IPS DF 6.9 (cell line): ENCODE measurements at regions not wholly inside any gene's neighbourhood (a gene's known extent, or its start where the extent isn't known, plus 50 kb on each side); places are given as distances from the start of the nearest gene placed in this dataset.

Experiments
- DNase-seq: peaks from one replicate; pipeline ENCODE4 v3.0.0-alpha.2; 2013; ENCODE audit warnings: low read depth, low spot score
- H3K27ac ChIP-seq: one replicate; pipeline ENCODE4 v1.5.1; 2013; ENCODE audit warnings: low read length, control low read depth
- H3K27me3 ChIP-seq: 2 replicates; pipeline ENCODE4 v1.6.1; 2013; ENCODE audit warnings: mild to moderate bottlenecking, low read length; ENCODE audit not compliant: control insufficient read depth, insufficient read depth
- H3K36me3 ChIP-seq: 2 replicates; pipeline ENCODE4 v1.6.1; 2013; ENCODE audit warnings: low read length; ENCODE audit not compliant: control insufficient read depth, insufficient read depth
- H3K4me1 ChIP-seq: 2 replicates; pipeline ENCODE4 v1.6.1; 2013; ENCODE audit warnings: low read length; ENCODE audit not compliant: control insufficient read depth, insufficient read depth
- H3K4me3 ChIP-seq: 2 replicates; pipeline ENCODE4 v1.5.1; 2013; ENCODE audit warnings: mild to moderate bottlenecking, low read length
- H3K9me3 ChIP-seq: 2 replicates; pipeline ENCODE4 v1.6.1; 2013; ENCODE audit warnings: low read length, inconsistent platforms; ENCODE audit not compliant: control insufficient read depth, insufficient read depth
- WGBS: extraction: QIAGEN DNeasy Blood & Tissue Kit; methylation state at CpG from one replicate; pipeline ENCODE4 v1.1.7; 2013; ENCODE audit warnings: mixed read lengths, missing lambda C conversion rate; ENCODE audit not compliant: insufficient read length, insufficient coverage; 5-methylcytosine and 5-hydroxymethylcytosine counted together

DNA sequence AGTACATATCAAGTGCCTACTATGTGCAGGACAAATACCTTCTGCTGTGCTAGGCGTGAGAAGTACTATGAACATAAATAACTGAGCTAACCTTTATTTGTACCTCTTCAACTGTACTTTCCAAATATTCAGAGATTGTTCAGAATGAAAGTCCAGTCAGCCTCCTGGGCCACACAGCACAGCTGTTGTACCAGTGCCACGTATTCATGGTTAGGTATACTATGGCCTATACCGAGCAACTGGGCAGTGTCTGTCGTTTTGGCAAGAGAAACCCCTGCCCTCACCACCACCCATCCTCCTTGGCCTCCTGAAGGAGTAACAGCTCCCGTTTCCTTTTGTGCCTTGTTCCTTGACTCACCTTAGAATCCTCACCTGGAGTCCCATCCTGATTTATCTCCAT, 53.0 kb downstream of the RASSF10 start:
- H3K4me3 ChIP-seq = no peak overlapping the region
- no peaks in the 10 kb centered on the region for H3K36me3 ChIP-seq
- no peak overlapping the region for H3K27ac ChIP-seq
- no CpG with 5 or more reads among the region's 5 CpGs for WGBS
- DNase-seq = no peak
- H3K9me3 ChIP-seq = no peaks in the 10 kb centered on the region
- no peaks in the 10 kb centered on the region for H3K27me3 ChIP-seq
- H3K4me1 ChIP-seq = no peaks in the 10 kb centered on the region

DNA sequence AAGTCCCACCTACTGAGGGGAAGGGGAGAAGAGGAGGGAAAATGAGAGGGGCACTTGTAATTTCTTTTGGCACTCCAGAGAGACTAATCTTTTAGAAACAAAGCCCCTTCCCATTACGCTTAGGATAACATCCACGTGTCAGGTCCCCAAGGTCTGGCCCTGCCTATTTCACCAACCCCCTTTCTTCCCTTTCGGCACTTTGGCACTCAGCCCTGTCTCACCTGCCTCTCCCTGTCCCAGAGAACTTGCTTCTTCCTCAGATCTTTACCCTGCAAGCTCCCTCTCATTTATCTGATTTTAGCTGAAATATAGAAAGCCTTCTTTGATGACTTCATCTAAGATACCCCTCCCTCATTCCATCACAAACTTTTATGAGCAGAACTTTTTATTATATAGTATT, 55.5 kb downstream of the RASSF10 start:
- WGBS = no CpG with 5 or more reads among the region's 3 CpGs
- H3K27me3 ChIP-seq = no peaks in the 10 kb centered on the region
- no peak for DNase-seq
- H3K27ac ChIP-seq = no peak overlapping the region
- no peaks in the 10 kb centered on the region for H3K36me3 ChIP-seq
- no peaks in the 10 kb centered on the region for H3K4me1 ChIP-seq
- no peaks in the 10 kb centered on the region for H3K9me3 ChIP-seq
- no peak overlapping the region for H3K4me3 ChIP-seq

DNA sequence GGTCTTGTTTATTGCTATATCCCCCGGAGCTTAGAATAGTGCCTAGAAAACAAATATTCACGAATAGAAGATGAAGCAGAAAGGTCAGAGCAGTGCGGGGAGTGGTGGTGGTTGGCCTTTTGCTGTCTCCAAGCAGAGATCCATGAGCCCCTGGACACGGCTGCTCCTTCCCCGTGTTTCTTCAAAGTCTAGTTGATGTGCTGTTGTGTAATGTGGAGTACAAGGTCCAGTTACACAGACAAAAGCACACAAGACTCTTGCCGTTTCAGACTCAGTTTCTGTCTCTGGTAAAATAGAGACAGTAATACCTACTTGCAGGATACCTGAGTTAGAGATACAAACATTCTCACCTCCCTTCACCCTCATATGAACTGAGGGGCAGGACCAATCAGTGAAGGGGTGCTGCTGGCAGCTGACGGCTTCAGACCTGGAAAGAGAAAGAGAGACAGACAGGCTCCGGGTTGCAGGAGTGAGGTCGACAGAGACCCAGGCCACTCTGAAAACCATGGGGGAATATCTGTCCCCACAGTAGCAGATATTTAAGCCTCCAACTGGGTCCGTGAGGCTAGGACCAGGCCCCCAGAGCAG, 56.2 kb downstream of the RASSF10 start:
- no peak overlapping the region for H3K27ac ChIP-seq
- no CpG with 5 or more reads among the region's 10 CpGs for WGBS
- no peak for DNase-seq

DNA sequence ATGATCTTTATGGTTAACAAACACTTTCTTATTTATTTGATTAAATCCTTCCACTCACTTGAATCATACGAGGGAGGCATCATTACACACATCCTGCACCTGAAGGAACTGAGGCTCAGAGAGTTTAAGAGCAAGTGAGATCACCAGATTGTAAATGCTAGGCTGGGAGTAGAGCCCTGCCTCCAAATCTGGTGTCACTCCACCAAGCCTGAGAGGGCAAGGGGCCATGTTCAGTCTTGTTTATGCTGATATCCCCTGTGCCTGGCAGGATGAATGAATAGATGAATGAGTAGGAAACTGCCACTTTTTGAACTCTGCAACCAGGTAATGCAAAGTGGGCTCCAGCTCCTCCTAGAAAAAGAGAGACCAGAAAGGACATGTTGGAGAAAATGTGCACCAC, 59.1 kb downstream of the RASSF10 start:
- H3K4me1 ChIP-seq = no peaks in the 10 kb centered on the region
- H3K4me3 ChIP-seq = no peak overlapping the region
- no peaks in the 10 kb centered on the region for H3K27me3 ChIP-seq
- WGBS = no CpG with 5 or more reads among the region's 1 CpG
- H3K9me3 ChIP-seq = no peaks in the 10 kb centered on the region
- no peaks in the 10 kb centered on the region; the same call in 1 of the 2 replicates for H3K36me3 ChIP-seq
- no peak overlapping the region for H3K27ac ChIP-seq
- DNase-seq = no peak

More for the DNA sequence above, 56.2 kb downstream of the RASSF10 start:
- H3K4me1 ChIP-seq = no peaks in the 10 kb centered on the region
- H3K4me3 ChIP-seq = no peak overlapping the region
- H3K27me3 ChIP-seq = no peaks in the 10 kb centered on the region
- H3K36me3 ChIP-seq = no peaks in the 10 kb centered on the region
- H3K9me3 ChIP-seq = no peaks in the 10 kb centered on the region

DNA sequence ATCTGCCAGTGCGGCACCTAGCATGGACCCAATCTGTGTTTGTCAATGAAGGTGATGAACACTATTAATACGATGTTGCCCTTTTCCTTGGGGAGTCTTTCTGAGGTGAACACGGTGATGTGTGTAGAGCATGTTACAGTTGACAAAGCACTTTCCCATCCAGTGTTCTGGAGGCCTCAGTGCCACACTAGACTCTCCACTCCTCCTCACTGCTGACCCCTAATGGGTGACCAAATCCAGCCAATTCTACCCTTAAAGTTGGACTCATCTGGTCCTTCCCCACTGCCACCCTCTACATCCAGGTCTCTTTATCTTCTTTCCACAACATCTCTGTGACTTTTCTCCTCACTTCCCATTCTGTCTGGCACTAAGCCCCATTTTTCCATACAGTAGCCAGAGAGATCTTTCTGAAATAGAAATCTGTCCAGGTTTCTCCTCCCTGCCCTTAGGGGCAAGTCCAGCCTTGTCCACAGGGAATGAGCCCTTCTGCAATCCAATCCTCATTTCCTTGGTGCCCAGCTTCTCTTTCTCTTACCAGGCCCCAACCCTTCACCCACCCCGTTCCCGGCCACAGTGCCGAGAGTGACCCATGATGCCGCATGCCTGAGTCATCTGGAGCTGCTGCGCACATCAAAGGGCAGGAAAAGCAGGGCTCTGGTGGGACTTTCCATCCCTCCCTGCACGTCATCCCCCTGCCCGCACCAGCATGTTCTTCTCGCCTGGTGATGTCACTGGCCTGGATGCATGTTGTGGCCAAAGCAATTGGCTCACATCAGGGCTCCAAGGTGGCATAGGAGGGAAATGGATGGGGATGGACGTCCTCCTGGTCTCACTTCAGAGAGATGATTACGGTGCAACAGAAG, 64.2 kb downstream of the RASSF10 start:
- no peak for DNase-seq
- no peak overlapping the region for H3K27ac ChIP-seq
- no peak overlapping the region for H3K4me3 ChIP-seq
- 0 out of 2 replicates have a peak, but pooled peaks cover 2% of the 10 kb centered on the region for H3K4me1 ChIP-seq
- no peaks in the 10 kb centered on the region for H3K9me3 ChIP-seq
- no peaks in the 10 kb centered on the region; the same call in 1 of the 2 replicates for H3K36me3 ChIP-seq
- no peaks in the 10 kb centered on the region for H3K27me3 ChIP-seq
- no CpG with 5 or more reads among the region's 13 CpGs for WGBS

DNA sequence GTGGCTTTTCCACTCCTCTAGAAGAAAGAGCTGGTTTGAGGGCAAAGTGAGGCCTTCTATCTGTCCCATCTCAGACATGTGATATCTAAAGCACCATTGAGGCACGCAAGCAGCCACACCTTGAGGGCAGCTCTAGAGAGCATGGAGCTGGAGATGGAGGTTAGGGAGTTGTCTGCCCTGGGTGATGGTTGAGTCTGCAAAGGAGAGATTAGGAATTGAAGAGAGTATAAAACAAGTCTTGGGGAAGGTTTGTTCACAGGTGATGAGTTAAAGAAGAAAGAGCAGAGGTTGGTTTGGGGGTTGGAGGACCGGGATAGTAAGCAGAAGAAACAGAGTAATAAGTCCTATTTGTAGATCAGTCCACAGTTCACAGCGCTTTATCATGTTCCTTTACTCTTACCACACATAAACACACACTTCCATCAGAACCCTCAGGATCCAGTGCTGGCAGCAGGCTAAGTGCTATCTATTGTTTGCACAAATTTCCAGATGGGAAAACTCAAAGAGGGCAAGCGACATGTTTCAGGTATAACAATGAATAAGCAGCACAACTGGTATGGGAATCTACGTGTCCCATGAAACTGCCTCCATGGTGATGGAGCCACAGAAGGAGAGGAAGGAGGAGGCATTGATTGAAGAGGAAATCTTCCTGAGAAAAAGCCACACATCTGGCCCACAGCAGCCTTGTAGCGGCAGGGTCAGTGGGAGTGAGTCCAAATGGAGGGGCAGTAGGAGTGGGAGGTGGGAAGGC, 65.8 kb downstream of the RASSF10 start:
- WGBS = no CpG with 5 or more reads among the region's 6 CpGs
- DNase-seq = no peak
- Histone ChIP-seq H3K27me3 (no peaks in the 10 kb centered on the region), H3K9me3 (no peaks in the 10 kb centered on the region), H3K27ac (no peak overlapping the region), H3K4me3 (no peak overlapping the region), H3K4me1 (0 out of 2 replicates have a peak, but pooled peaks cover 2% of the 10 kb centered on the region), H3K36me3 (no peaks in the 10 kb centered on the region; the same call in 1 of the 2 replicates)

DNA sequence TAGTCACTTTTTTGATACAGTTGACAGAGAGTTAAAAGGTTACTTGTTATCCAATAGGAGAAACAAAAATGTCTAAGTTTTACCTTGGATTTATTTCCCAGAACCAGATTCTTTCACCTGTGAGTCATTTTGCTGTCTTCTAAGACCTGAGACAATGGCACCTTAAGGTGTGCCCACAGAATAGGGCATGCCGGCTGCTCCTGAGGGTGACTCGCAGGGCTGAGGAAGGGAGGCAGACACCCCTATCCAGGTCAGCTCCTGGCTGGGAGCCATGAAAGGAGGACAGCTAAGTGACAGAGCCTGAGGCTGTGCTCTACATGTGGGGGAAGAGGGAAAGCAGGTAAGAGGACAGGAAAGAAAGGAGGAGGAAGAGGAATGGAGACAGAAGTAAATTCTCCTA, 67.8 kb downstream of the RASSF10 start:
- Histone ChIP-seq H3K4me3 (no peak overlapping the region), H3K9me3 (no peaks in the 10 kb centered on the region), H3K27ac (no peak overlapping the region), H3K36me3 (no peaks in the 10 kb centered on the region; the same call in 1 of the 2 replicates), H3K4me1 (0 out of 2 replicates have a peak, but pooled peaks cover 2% of the 10 kb centered on the region), H3K27me3 (no peaks in the 10 kb centered on the region)
- DNase-seq = no peak
- WGBS = no CpG with 5 or more reads among the region's 2 CpGs

DNA sequence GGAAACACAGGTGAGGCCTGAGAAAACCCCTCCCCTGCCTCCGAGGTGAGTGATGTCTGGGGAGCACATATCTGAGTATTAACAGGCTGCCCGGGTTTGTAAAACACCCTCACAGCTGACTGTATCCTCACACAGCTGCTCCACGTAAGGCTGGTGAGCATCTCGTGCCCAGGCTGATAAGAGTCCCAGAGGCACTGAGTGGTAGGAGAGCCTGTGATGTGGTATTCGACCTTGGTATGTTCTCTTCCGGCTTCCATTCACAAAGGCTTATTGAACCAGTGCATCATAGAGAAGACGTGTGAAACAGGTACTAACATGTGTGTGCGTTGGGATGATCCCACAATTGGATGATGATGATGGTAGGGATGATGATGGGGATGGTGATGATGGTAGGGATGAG, 71.7 kb downstream of the RASSF10 start:
- no peaks in the 10 kb centered on the region for H3K9me3 ChIP-seq
- H3K4me3 ChIP-seq = no peak overlapping the region
- H3K27ac ChIP-seq = no peak overlapping the region
- no peaks in the 10 kb centered on the region for H3K36me3 ChIP-seq
- no peaks in the 10 kb centered on the region for H3K27me3 ChIP-seq
- DNase-seq = no peak
- no peaks in the 10 kb centered on the region for H3K4me1 ChIP-seq
- no CpG with 5 or more reads among the region's 8 CpGs for WGBS

DNA sequence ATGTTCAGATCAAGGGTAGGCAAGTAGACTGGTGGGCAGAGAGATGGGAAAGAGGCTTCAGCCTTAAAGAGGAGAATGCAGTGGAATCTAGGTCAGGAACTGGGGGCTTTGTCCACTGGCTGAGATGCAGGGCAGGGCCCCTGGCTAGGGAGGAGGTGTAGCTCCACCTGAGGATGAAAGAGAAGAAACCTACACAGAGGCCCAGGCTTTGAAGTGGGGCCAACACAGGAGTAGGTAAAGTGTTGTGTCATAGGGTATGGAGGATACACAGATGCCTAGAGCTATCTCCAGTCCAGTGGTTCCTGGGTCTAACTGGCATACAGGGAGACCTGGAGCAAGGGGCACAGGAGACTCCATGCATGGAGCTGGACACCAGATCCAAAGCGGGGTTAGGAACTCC, 73.5 kb downstream of the RASSF10 start:
- H3K27ac ChIP-seq = no peak overlapping the region
- H3K36me3 ChIP-seq = no peaks in the 10 kb centered on the region
- no peaks in the 10 kb centered on the region for H3K4me1 ChIP-seq
- no peaks in the 10 kb centered on the region for H3K9me3 ChIP-seq
- H3K27me3 ChIP-seq = no peaks in the 10 kb centered on the region
- no peak overlapping the region for H3K4me3 ChIP-seq
- no peak for DNase-seq
- WGBS = no CpG with 5 or more reads among the region's 1 CpG

DNA sequence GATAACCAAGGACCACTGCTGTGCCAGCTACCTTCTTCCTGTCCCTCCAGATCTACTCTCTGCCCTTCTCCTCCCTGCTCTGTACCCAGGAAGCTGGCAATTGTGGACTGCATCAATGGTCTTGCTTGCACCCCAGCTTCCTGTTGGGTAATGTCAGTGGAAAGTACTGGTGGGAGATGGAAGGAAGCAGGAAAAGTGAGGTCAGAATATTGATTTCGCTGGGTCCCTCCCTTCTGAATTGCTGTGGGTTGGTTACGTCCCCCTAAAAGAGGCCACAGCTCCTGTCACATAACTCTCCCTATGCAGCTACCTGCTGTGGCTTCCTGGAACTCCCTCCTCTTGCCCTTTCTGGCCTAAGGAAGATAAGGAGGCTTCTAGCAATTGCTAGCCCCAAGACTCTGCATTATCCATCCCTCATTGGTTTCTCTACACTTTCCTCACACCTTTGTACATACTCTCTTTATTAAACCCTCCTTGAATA, 81.2 kb downstream of the RASSF10 start:
- H3K36me3 ChIP-seq = no peaks in the 10 kb centered on the region
- H3K27me3 ChIP-seq = no peaks in the 10 kb centered on the region
- H3K27ac ChIP-seq = no peak overlapping the region
- no peak overlapping the region for H3K4me3 ChIP-seq
- no peaks in the 10 kb centered on the region for H3K9me3 ChIP-seq
- no CpG with 5 or more reads among the region's 2 CpGs for WGBS
- DNase-seq = no peak
- no peaks in the 10 kb centered on the region for H3K4me1 ChIP-seq
